ENCODE measurements at regions not wholly inside any gene's neighbourhood (a gene's known extent, or its start where the extent isn't known, plus 50 kb on each side); places are given as distances from the start of the nearest gene placed in this dataset.

GRCh38 chr6:122302067-122302466 lies 97.4 kb upstream of the HSF2 start:
- TF ChIP-seq EGR1 (IDR thresholded peaks at IDR 0.05; ENCODE audit: borderline replicate concordance in 1 of 2, low read depth in 2 of 2, low read length in 2 of 2): no peak
- no peak for TF ChIP-seq EZH2 (IDR thresholded peaks at IDR 0.05; ENCODE audit: borderline replicate concordance, control insufficient read depth, low read depth, low read length)
- no peak for TF ChIP-seq CTCF (IDR thresholded peaks at IDR 0.05 in 2 of 3, conservative IDR thresholded peaks at IDR 0.05 in 1 of 3; ENCODE audit: control insufficient read depth in 2 of 3, extremely low read depth in 1 of 3, insufficient read depth in 1 of 3, low read depth in 3 of 3, low read length in 3 of 3)
- TF ChIP-seq IKZF1 (conservative IDR thresholded peaks at IDR 0.05): no peak
- no peak for TF ChIP-seq SIN3A (IDR thresholded peaks at IDR 0.05; ENCODE audit: low read depth, low read length)
- no peak for TF ChIP-seq POLR2AphosphoS5 (IDR thresholded peaks at IDR 0.05; ENCODE audit: low read length)
- TF ChIP-seq ZBTB4 (CRISPR knock-in tag; IDR thresholded peaks at IDR 0.05): no peak
- TF ChIP-seq YY1 (IDR thresholded peaks at IDR 0.05; ENCODE audit: low read depth, low read length): no peak
- TF ChIP-seq CREB1 (IDR thresholded peaks at IDR 0.05; ENCODE audit: low read depth): no peak

Data from GM12878 (cell line).